SK-N-SH (cell line): ENCODE measurements at regions not wholly inside any gene's neighbourhood (a gene's known extent, or its start where the extent isn't known, plus 50 kb on each side); places are given as distances from the start of the nearest gene placed in this dataset.

Source experiments
- CTCF ChIA-PET: fragments of 300-600, 350-600 bp; formaldehyde crosslinking; extraction: SDS; loops from one replicate; lab custom pipeline; 2021; lab: Yijun Ruan, JAX
- POLR2A ChIA-PET: fragments of 350-600 bp; sonication (Branson Sonifier 250); formaldehyde crosslinking; extraction: SDS; loops from one replicate; lab custom pipeline; 2020; ENCODE audit warnings: antibody characterized with exemption, inconsistent platforms; lab: Yijun Ruan, JAX
- DNase-seq: peaks from one replicate; pipeline ENCODE4 v3.0.0; 2012
- H2AFZ ChIP-seq: fragments of 200-600 bp; sonication (generic); 2 replicates; pipeline ENCODE4 v1.8.1; 2016; ENCODE audit warnings: antibody characterized with exemption, mild to moderate bottlenecking, low read depth
- H3F3A ChIP-seq: fragments of 200-600 bp; sonication (generic); replicated peaks from 2 replicates; pipeline ENCODE3; 2016; ENCODE audit warnings: antibody characterized with exemption, mild to moderate bottlenecking; ENCODE audit not compliant: insufficient read depth
- H3K27ac ChIP-seq, 2 experiments: fragments of 200-500 bp in 1 of 2; fragments of 200-600 bp in 1 of 2; sonication (Bioruptor generic) in 1 of 2; sonication (generic), shearing (Covaris generic) in 1 of 2; 2 replicates each; pipeline versions ENCODE4 v1.5.1 to v1.6.1; 2014 to 2016; ENCODE audit warnings: low read depth in 2 of 2, inconsistent platforms in 1 of 2, low read length in 1 of 2, mild to moderate bottlenecking in 1 of 2, mixed read lengths in 1 of 2
- H3K27me3 ChIP-seq: fragments of 200-600 bp; sonication (generic), shearing (Covaris generic); 2 replicates; pipeline ENCODE4 v1.6.1; 2016; ENCODE audit warnings: mixed run types; ENCODE audit not compliant: insufficient read depth
- H3K36me3 ChIP-seq, 2 experiments: fragments of 200-500 bp in 1 of 2; fragments of 200-600 bp in 1 of 2; sonication (Bioruptor generic) in 1 of 2; sonication (generic) in 1 of 2; replicated peaks in 1 of 2; 2 replicates each; pipeline versions ENCODE3 to v1.5.1; 2014 to 2016; ENCODE audit warnings: low read length in 1 of 2, mild to moderate bottlenecking in 1 of 2; ENCODE audit not compliant: insufficient read depth in 2 of 2, control insufficient read depth in 1 of 2
- H3K4me1 ChIP-seq, 2 experiments: fragments of 200-500 bp in 1 of 2; fragments of 200-600 bp in 1 of 2; sonication (Bioruptor generic) in 1 of 2; sonication (generic), shearing (Covaris generic) in 1 of 2; 2 replicates each; pipeline versions ENCODE4 v1.5.1 to v1.6.1; 2014 to 2016; ENCODE audit warnings: low read depth in 1 of 2, low read length in 1 of 2, mixed run types in 1 of 2; ENCODE audit not compliant: insufficient read depth in 2 of 2, control insufficient read depth in 1 of 2
- H3K4me2 ChIP-seq: fragments of 200-600 bp; sonication (generic), shearing (Covaris generic); 2 replicates; pipeline ENCODE4 v1.6.1; 2017; ENCODE audit warnings: mixed run types
- H3K4me3 ChIP-seq, 2 experiments: fragments of 200-500 bp in 1 of 2; fragments of 200-600 bp in 1 of 2; sonication (Bioruptor generic) in 1 of 2; sonication (generic), shearing (Covaris generic) in 1 of 2; 2 replicates each; pipeline versions ENCODE4 v1.5.1 to v1.8.1; 2014 to 2016; ENCODE audit warnings: low read depth in 2 of 2, inconsistent platforms in 1 of 2, low read length in 1 of 2, mild to moderate bottlenecking in 1 of 2, mixed read lengths in 1 of 2, moderate library complexity in 1 of 2
- H3K79me2 ChIP-seq: fragments of 200-600 bp; sonication (generic); 2 replicates; pipeline ENCODE4 v1.8.1; 2017; ENCODE audit warnings: mild to moderate bottlenecking; ENCODE audit not compliant: insufficient read depth
- H3K9ac ChIP-seq: fragments of 200-600 bp; sonication (generic); 2 replicates; pipeline ENCODE4 v1.6.1; 2017; ENCODE audit warnings: mixed run types
- H3K9me2 ChIP-seq: fragments of 200-600 bp; sonication (generic); 2 replicates; pipeline ENCODE4 v1.6.1; 2017; ENCODE audit warnings: mixed run types
- H3K9me3 ChIP-seq: fragments of 200-600 bp; sonication (generic); 2 replicates; pipeline ENCODE4 v1.6.1; 2017; ENCODE audit warnings: mixed run types, mild to moderate bottlenecking, moderate library complexity
- H4K20me1 ChIP-seq: fragments of 200-600 bp; sonication (generic); 2 replicates; pipeline ENCODE4 v1.6.1; 2017; ENCODE audit warnings: mild to moderate bottlenecking, mixed run types; ENCODE audit not compliant: insufficient read depth
- CHD2 ChIP-seq: fragments of 150-350 bp; IDR thresholded peaks from 2 replicates; pipeline ENCODE4 v1.6.1; 2018; ENCODE audit warnings: low read length; ENCODE audit not compliant: partially characterized antibody
- ELF1 ChIP-seq: IDR thresholded peaks from 2 replicates; pipeline ENCODE4 v1.4.0; 2012
- EP300 ChIP-seq, 2 experiments: IDR thresholded peaks; 2 replicates each; pipeline versions ENCODE4 v1.4.0 to v1.6.1; 2012; ENCODE audit warnings: borderline replicate concordance in 1 of 2, low read depth in 1 of 2, low read length in 1 of 2
- FOSL2 ChIP-seq: IDR thresholded peaks from 2 replicates; pipeline ENCODE4 v1.4.0; 2012; ENCODE audit warnings: low read depth, mild to moderate bottlenecking, moderate library complexity, borderline replicate concordance
- MAX ChIP-seq: IDR thresholded peaks from 2 replicates; pipeline ENCODE4 v1.4.0; 2012; ENCODE audit warnings: low read depth
- RFX5 ChIP-seq: IDR thresholded peaks from 2 replicates; pipeline ENCODE4 v1.6.1; 2012; ENCODE audit warnings: mild to moderate bottlenecking, improper control_type of control experiment, low read length
- RXRA ChIP-seq: IDR thresholded peaks from 2 replicates; pipeline ENCODE4 v1.4.0; 2012; ENCODE audit warnings: low read depth, mild to moderate bottlenecking, borderline replicate concordance
- SIN3A ChIP-seq: IDR thresholded peaks from 2 replicates; pipeline ENCODE4 v1.6.1; 2012; ENCODE audit warnings: low read depth, mild to moderate bottlenecking, low read length, moderate library complexity, borderline replicate concordance
- TEAD4 ChIP-seq: IDR thresholded peaks from 2 replicates; pipeline ENCODE4 v1.4.0; 2012; ENCODE audit warnings: mild to moderate bottlenecking, borderline replicate concordance; ENCODE audit not compliant: insufficient read depth
- YY1 ChIP-seq: IDR thresholded peaks from 2 replicates; pipeline ENCODE4 v1.4.0; 2012; ENCODE audit warnings: low read depth, mild to moderate bottlenecking
- WGBS: methylation state at CpG from one replicate; pipeline ENCODE4 v1.1.6; 2017; ENCODE audit warnings: low lambda C conversion rate; 5-methylcytosine and 5-hydroxymethylcytosine counted together
- TF ChIP-seq, protein P1 (sequence below): IDR thresholded peaks from 2 replicates; pipeline ENCODE4; 2012
- TF ChIP-seq, protein P2 (sequence below): IDR thresholded peaks from 2 replicates; pipeline ENCODE4 v1.4.0; 2012; ENCODE audit warnings: low read depth, borderline replicate concordance
- TF ChIP-seq, protein P3 (sequence below): fragments of 150-350 bp; IDR thresholded peaks from 2 replicates; pipeline ENCODE4 v1.6.1; 2016; ENCODE audit warnings: mild to moderate bottlenecking, low read depth, low read length
- TF ChIP-seq, protein P4 (sequence below): fragments of 200-600 bp; sonication (generic); IDR thresholded peaks from 2 replicates; pipeline ENCODE4 v1.6.1; 2017; ENCODE audit warnings: antibody characterized with exemption, mild to moderate bottlenecking, moderate library complexity

- H3K36me3 ChIP-seq: no peaks in the 10 kb centered on the region
- no peak overlapping the region for H3K9ac ChIP-seq
- H3K79me2 ChIP-seq: no peaks in the 10 kb centered on the region
- CTCF ChIA-PET: no interaction called here
- no peak for TF ChIP-seq EP300 (IDR thresholded peaks at IDR 0.05; ENCODE audit: borderline replicate concordance in 1 of 2, low read depth in 1 of 2, low read length in 1 of 2)
- TF ChIP-seq, protein P1, sequence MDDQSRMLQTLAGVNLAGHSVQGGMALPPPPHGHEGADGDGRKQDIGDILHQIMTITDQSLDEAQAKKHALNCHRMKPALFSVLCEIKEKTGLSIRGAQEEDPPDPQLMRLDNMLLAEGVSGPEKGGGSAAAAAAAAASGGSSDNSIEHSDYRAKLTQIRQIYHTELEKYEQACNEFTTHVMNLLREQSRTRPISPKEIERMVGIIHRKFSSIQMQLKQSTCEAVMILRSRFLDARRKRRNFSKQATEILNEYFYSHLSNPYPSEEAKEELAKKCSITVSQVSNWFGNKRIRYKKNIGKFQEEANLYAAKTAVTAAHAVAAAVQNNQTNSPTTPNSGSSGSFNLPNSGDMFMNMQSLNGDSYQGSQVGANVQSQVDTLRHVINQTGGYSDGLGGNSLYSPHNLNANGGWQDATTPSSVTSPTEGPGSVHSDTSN: no peak
- no peak for TF ChIP-seq FOSL2
- TF ChIP-seq CHD2: no peak
- no peak for TF ChIP-seq MAX
- TF ChIP-seq, protein P2, sequence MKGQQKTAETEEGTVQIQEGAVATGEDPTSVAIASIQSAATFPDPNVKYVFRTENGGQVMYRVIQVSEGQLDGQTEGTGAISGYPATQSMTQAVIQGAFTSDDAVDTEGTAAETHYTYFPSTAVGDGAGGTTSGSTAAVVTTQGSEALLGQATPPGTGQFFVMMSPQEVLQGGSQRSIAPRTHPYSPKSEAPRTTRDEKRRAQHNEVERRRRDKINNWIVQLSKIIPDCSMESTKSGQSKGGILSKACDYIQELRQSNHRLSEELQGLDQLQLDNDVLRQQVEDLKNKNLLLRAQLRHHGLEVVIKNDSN: no peak
- TF ChIP-seq SIN3A: no peak
- TF ChIP-seq, protein P3, sequence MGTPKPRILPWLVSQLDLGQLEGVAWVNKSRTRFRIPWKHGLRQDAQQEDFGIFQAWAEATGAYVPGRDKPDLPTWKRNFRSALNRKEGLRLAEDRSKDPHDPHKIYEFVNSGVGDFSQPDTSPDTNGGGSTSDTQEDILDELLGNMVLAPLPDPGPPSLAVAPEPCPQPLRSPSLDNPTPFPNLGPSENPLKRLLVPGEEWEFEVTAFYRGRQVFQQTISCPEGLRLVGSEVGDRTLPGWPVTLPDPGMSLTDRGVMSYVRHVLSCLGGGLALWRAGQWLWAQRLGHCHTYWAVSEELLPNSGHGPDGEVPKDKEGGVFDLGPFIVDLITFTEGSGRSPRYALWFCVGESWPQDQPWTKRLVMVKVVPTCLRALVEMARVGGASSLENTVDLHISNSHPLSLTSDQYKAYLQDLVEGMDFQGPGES: no peak
- TF ChIP-seq, all 33 proteins: peak for 0
- H3F3A ChIP-seq: no peaks in the 10 kb centered on the region
- no peaks in the 10 kb centered on the region for H3K9me3 ChIP-seq
- 76% methylated on average over 5 of the region's 5 CpGs for WGBS
- peaks cover 0 to 2% of the 10 kb centered on the region in 2 experiments; a peak in 2 of 4 replicates for H3K4me1 ChIP-seq
- H3K4me2 ChIP-seq: no peak overlapping the region
- no peak overlapping the region for H3K27ac ChIP-seq
- no peak overlapping the region for H3K4me3 ChIP-seq
- no peaks in the 10 kb centered on the region for H3K27me3 ChIP-seq
- no peak for DNase-seq
- POLR2A ChIA-PET: no interaction called here
- no peak overlapping the region for H2AFZ ChIP-seq
- no peaks in the 10 kb centered on the region for H4K20me1 ChIP-seq
- H3K9me2 ChIP-seq: no peaks in the 10 kb centered on the region
Measured at GRCh38 chr3:193850084-193850619, 257.1 kb downstream of the OPA1 start.

DNA sequence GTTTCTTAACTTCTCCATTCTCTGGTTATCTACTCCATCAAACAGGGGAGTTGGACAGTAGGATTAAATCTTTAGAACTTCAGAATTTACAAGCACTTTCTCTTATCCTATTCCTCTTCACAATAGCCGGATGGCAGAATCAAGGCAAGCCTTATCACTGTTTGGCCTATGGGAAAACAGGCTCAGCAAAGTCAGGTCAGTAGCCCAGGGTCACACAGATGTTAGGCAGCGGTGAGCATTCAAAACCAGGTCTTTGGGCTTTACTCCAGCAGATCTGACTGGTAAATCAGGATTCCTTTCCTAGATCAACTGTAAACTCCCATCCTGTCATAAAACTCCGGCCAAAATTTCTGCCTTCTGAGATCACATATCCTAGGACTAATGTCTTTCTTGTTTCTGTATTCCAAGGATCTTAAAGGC, 258.4 kb downstream of the OPA1 start:
- no peaks in the 10 kb centered on the region for H3K27me3 ChIP-seq
- no peak overlapping the region for H3K4me2 ChIP-seq
- no peak overlapping the region for H2AFZ ChIP-seq
- no peak overlapping the region for H3K9ac ChIP-seq
- H3K27ac ChIP-seq: no peak overlapping the region
- no peaks in the 10 kb centered on the region for H3K36me3 ChIP-seq
- peaks cover 0 to 2% of the 10 kb centered on the region in 2 experiments; a peak in 2 of 4 replicates for H3K4me1 ChIP-seq
- H3K9me2 ChIP-seq: no peaks in the 10 kb centered on the region
- DNase-seq: no peak
- no peak for TF ChIP-seq TEAD4
- TF ChIP-seq RXRA: no peak
- TF ChIP-seq CHD2: no peak
- TF ChIP-seq, protein P4, sequence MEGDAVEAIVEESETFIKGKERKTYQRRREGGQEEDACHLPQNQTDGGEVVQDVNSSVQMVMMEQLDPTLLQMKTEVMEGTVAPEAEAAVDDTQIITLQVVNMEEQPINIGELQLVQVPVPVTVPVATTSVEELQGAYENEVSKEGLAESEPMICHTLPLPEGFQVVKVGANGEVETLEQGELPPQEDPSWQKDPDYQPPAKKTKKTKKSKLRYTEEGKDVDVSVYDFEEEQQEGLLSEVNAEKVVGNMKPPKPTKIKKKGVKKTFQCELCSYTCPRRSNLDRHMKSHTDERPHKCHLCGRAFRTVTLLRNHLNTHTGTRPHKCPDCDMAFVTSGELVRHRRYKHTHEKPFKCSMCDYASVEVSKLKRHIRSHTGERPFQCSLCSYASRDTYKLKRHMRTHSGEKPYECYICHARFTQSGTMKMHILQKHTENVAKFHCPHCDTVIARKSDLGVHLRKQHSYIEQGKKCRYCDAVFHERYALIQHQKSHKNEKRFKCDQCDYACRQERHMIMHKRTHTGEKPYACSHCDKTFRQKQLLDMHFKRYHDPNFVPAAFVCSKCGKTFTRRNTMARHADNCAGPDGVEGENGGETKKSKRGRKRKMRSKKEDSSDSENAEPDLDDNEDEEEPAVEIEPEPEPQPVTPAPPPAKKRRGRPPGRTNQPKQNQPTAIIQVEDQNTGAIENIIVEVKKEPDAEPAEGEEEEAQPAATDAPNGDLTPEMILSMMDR: no peak
- TF ChIP-seq ELF1: no peak
- TF ChIP-seq EP300 (IDR thresholded peaks at IDR 0.05; ENCODE audit: borderline replicate concordance in 1 of 2, low read depth in 1 of 2, low read length in 1 of 2): no peak
- TF ChIP-seq, protein P2: no peak
- no peak for TF ChIP-seq RFX5
- TF ChIP-seq YY1: no peak
- WGBS: 51% methylated on average over 3 of the region's 3 CpGs
- H3K4me3 ChIP-seq: no peak overlapping the region
- no peaks in the 10 kb centered on the region for H3K9me3 ChIP-seq
- H4K20me1 ChIP-seq: no peaks in the 10 kb centered on the region
- ChIA-PET POLR2A (no interaction called here), CTCF (no interaction called here)
- H3F3A ChIP-seq: no peaks in the 10 kb centered on the region
- H3K79me2 ChIP-seq: no peaks in the 10 kb centered on the region
